CD14-positive monocyte (primary cell): ENCODE measurements at regions not wholly inside any gene's neighbourhood (a gene's known extent, or its start where the extent isn't known, plus 50 kb on each side); places are given as distances from the start of the nearest gene placed in this dataset.

Experiments
- DNase-seq, 3 donors: peaks; one replicate each; pipeline ENCODE4 v3.0.0-alpha.2; 2011 to 2022
- H2AFZ ChIP-seq: 2 replicates; pipeline ENCODE4 v1.6.0; 2012; ENCODE audit warnings: mild to moderate bottlenecking, low read depth, low read length, inconsistent platforms; ENCODE audit not compliant: insufficient read depth, poor library complexity, severe bottlenecking
- H3K27ac ChIP-seq, 2 donors: 1 replicate in 1 of 2; 2 replicates in 1 of 2; pipeline ENCODE4 v1.5.1; 2012 to 2013; ENCODE audit warnings: low read length in 2 of 2, control low read depth in 1 of 2, inconsistent platforms in 1 of 2, low read depth in 1 of 2, mild to moderate bottlenecking in 1 of 2
- H3K27me3 ChIP-seq, 2 donors: one replicate each; pipeline versions ENCODE4 v1.6.0 to v1.6.1; 2011 to 2013; ENCODE audit warnings: low read length in 2 of 2; ENCODE audit not compliant: control insufficient read depth in 2 of 2, insufficient read depth in 2 of 2
- H3K36me3 ChIP-seq, 2 donors: replicated peaks in 1 of 2; 1 replicate in 1 of 2; 2 replicates in 1 of 2; pipeline versions ENCODE4 v1.5.1 to v1.6.1; 2012 to 2013; ENCODE audit warnings: low read length in 2 of 2, control low read depth in 1 of 2, inconsistent platforms in 1 of 2, mild to moderate bottlenecking in 1 of 2; ENCODE audit not compliant: insufficient read depth in 2 of 2, control insufficient read depth in 1 of 2
- H3K4me1 ChIP-seq, 2 donors: 1 replicate in 1 of 2; 2 replicates in 1 of 2; pipeline versions ENCODE4 v1.5.1 to v1.6.1; 2012 to 2013; ENCODE audit warnings: low read length in 2 of 2, control low read depth in 1 of 2, inconsistent platforms in 1 of 2, mild to moderate bottlenecking in 1 of 2, moderate library complexity in 1 of 2; ENCODE audit not compliant: insufficient read depth in 2 of 2, control insufficient read depth in 1 of 2
- H3K4me2 ChIP-seq: replicated peaks from 2 replicates; pipeline ENCODE3; 2012; ENCODE audit warnings: low read length, moderate library complexity, mild to moderate bottlenecking; ENCODE audit not compliant: poor library complexity, severe bottlenecking; ENCODE audit errors: extremely low read depth
- H3K4me3 ChIP-seq, 3 experiments: fragments of 200-600 bp in 1 of 3; sonication (generic) in 1 of 3; replicated peaks in 1 of 3; 1 replicate in 2 of 3; 2 replicates in 1 of 3; pipeline ENCODE4 v1.5.1; 2011 to 2013; ENCODE audit warnings: low read length in 3 of 3, mild to moderate bottlenecking in 3 of 3, control low read depth in 2 of 3, low read depth in 2 of 3, inconsistent platforms in 1 of 3, moderate library complexity in 1 of 3
- H3K79me2 ChIP-seq: 2 replicates; pipeline ENCODE4 v1.6.0; 2012; ENCODE audit warnings: mild to moderate bottlenecking, control low read depth, inconsistent platforms, low read length, moderate library complexity; ENCODE audit not compliant: insufficient read depth
- H3K9ac ChIP-seq: 2 replicates; pipeline ENCODE4 v1.6.0; 2017; ENCODE audit warnings: low read length, mild to moderate bottlenecking; ENCODE audit not compliant: insufficient read depth, poor library complexity, severe bottlenecking
- H3K9me3 ChIP-seq, 2 donors: replicated peaks in 1 of 2; 1 replicate in 1 of 2; 2 replicates in 1 of 2; pipeline versions ENCODE4 v1.5.1 to v1.6.1; 2012 to 2013; ENCODE audit warnings: low read length in 2 of 2, control low read depth in 1 of 2; ENCODE audit not compliant: control insufficient read depth in 1 of 2, insufficient read depth in 1 of 2
- H4K20me1 ChIP-seq: 2 replicates; pipeline ENCODE4 v1.6.0; 2012; ENCODE audit warnings: mild to moderate bottlenecking, low read length, control low read depth, moderate library complexity; ENCODE audit not compliant: insufficient read depth
- H3K27ac Mint-ChIP-seq, 7 donors: one replicate each; pipeline ENCODE4 v1.8.0; 2020; ENCODE audit warnings: mild to moderate bottlenecking in 7 of 7, mixed read lengths in 7 of 7, moderate library complexity in 6 of 7, inconsistent platforms in 2 of 7
- H3K27me3 Mint-ChIP-seq, 3 donors: one replicate each; pipeline ENCODE4 v1.8.0; 2021 to 2022; ENCODE audit warnings: low read depth in 3 of 3, mild to moderate bottlenecking in 3 of 3, mixed read lengths in 3 of 3, moderate library complexity in 3 of 3, inconsistent platforms in 1 of 3
- H3K36me3 Mint-ChIP-seq, 2 donors: one replicate each; pipeline ENCODE4 v1.8.0; 2020; ENCODE audit warnings: mixed read lengths in 2 of 2, inconsistent platforms in 1 of 2, mild to moderate bottlenecking in 1 of 2
- H3K4me1 Mint-ChIP-seq: one replicate; pipeline ENCODE4 v1.8.0; 2020; ENCODE audit warnings: mild to moderate bottlenecking, mixed read lengths
- H3K4me3 Mint-ChIP-seq, 2 donors: one replicate each; pipeline ENCODE4 v1.8.0; 2020; ENCODE audit warnings: mild to moderate bottlenecking in 2 of 2, mixed read lengths in 2 of 2, moderate library complexity in 1 of 2
- H3K9me3 Mint-ChIP-seq, 7 donors: one replicate each; pipeline ENCODE4 v1.8.0; 2020 to 2022; ENCODE audit warnings: mixed read lengths in 7 of 7, mild to moderate bottlenecking in 6 of 7, moderate library complexity in 6 of 7, inconsistent platforms in 2 of 7
- WGBS: methylation state at CpG from one replicate; pipeline ENCODE4 v1.1.5; 2013; ENCODE audit warnings: missing lambda C conversion rate; ENCODE audit not compliant: insufficient coverage; 5-methylcytosine and 5-hydroxymethylcytosine counted together
- intact Hi-C, 2 donors: fragments of 100-400 bp; cut with micrococcal nuclease; formaldehyde crosslinking; loops; one replicate each; pipeline versions ENCODE4 v1.15.0 to v1.15.1; 2023
- TF ChIP-seq, protein P1 (sequence below): fragments of 200-600 bp; IDR thresholded peaks from one replicate; pipeline ENCODE4 v1.8.0; 2022; ENCODE audit warnings: antibody characterized with exemption, mild to moderate bottlenecking

DNA sequence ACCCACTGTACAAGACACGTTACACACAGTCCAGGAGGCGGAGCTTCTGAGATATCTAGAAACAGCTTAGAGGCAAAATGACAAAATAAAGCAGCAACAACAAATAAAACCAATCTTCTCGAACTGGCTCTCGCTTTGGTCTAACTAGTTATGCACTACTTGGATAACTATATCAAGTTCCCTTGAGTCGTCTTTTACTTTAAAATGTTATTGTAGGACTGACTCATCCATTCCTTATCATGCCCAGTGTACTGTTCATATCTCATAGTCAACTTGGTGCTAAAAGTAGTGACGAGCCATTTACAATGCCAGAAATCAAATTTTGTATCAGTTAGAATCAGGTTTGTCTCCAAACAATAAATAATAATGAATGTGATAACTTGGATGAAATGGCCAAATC, 102.5 kb upstream of the SLC35G4 start:
- H3K27ac Mint-ChIP-seq: no peak overlapping the region
- H3K4me1 ChIP-seq: no peaks in the 10 kb centered on the region
- H3K9me3 ChIP-seq: no peaks in the 10 kb centered on the region
- no peak overlapping the region for H3K27ac ChIP-seq
- no peaks in the 10 kb centered on the region for H3K36me3 ChIP-seq
- H3K27me3 Mint-ChIP-seq: peaks cover 0 to 5% (median 2%) of the 10 kb centered on the region in 3 donors
- WGBS: 92% methylated on average over 2 of the region's 6 CpGs
- no peak overlapping the region for H3K9ac ChIP-seq
- H3K4me3 Mint-ChIP-seq: no peak overlapping the region
- H3K4me1 Mint-ChIP-seq: peaks cover 9% of the 10 kb centered on the region
- no peak overlapping the region for H3K4me2 ChIP-seq
- TF ChIP-seq, protein P1, sequence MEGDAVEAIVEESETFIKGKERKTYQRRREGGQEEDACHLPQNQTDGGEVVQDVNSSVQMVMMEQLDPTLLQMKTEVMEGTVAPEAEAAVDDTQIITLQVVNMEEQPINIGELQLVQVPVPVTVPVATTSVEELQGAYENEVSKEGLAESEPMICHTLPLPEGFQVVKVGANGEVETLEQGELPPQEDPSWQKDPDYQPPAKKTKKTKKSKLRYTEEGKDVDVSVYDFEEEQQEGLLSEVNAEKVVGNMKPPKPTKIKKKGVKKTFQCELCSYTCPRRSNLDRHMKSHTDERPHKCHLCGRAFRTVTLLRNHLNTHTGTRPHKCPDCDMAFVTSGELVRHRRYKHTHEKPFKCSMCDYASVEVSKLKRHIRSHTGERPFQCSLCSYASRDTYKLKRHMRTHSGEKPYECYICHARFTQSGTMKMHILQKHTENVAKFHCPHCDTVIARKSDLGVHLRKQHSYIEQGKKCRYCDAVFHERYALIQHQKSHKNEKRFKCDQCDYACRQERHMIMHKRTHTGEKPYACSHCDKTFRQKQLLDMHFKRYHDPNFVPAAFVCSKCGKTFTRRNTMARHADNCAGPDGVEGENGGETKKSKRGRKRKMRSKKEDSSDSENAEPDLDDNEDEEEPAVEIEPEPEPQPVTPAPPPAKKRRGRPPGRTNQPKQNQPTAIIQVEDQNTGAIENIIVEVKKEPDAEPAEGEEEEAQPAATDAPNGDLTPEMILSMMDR: no peak
- no peaks in the 10 kb centered on the region for H4K20me1 ChIP-seq
- H3K4me3 ChIP-seq: no peak overlapping the region
- H3K36me3 Mint-ChIP-seq: no peaks in the 10 kb centered on the region
- DNase-seq: no peak
- intact Hi-C loops: no loop called here
- H3K9me3 Mint-ChIP-seq: peaks cover 0 to 3% (median 0%) of the 10 kb centered on the region in 7 donors
- H3K79me2 ChIP-seq: no peaks in the 10 kb centered on the region
- no peaks in the 10 kb centered on the region for H3K27me3 ChIP-seq
- no peak overlapping the region for H2AFZ ChIP-seq

DNA sequence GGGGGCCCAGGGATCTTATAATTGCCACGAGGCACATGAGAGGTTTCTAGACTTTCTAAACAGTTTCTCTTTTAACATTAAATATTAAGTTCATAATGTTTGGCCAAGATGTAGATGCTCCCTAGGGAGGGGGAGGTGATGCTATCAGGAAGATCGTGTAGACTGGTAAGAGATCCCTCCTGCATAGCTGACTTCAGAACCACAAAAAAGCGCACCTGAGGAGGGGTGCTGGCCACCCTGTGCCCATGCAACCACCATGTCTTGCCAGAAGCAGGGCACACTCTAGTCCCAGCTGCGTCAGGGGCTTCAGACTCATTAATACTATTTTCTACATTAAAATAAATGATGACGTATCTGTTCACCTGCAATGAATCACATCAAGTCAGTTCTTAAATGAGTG, 103.4 kb upstream of the SLC35G4 start:
- H3K79me2 ChIP-seq: no peaks in the 10 kb centered on the region
- no peaks in the 10 kb centered on the region for H3K36me3 ChIP-seq
- no peaks in the 10 kb centered on the region for H3K9me3 ChIP-seq
- 93% methylated on average over 2 of the region's 5 CpGs for WGBS
- no peak overlapping the region for H3K9ac ChIP-seq
- H3K27ac ChIP-seq: no peak overlapping the region
- Mint-ChIP-seq H3K27me3 (peaks cover 0 to 5% (median 2%) of the 10 kb centered on the region in 3 donors), H3K4me1 (peaks cover under 1% of the 10 kb centered on the region), H3K27ac (no peak overlapping the region), H3K9me3 (peaks cover 0 to 3% (median 0%) of the 10 kb centered on the region in 7 donors), H3K36me3 (no peaks in the 10 kb centered on the region), H3K4me3 (no peak overlapping the region)
- no peak for DNase-seq
- intact Hi-C loops: no loop called here
- TF ChIP-seq, protein P1: no peak
- H4K20me1 ChIP-seq: no peaks in the 10 kb centered on the region
- H3K4me2 ChIP-seq: no peak overlapping the region
- no peak overlapping the region for H3K4me3 ChIP-seq
- H3K4me1 ChIP-seq: no peaks in the 10 kb centered on the region
- no peak overlapping the region for H2AFZ ChIP-seq
- no peaks in the 10 kb centered on the region for H3K27me3 ChIP-seq
